ENCODE measurements at regions not wholly inside any gene's neighbourhood (a gene's known extent, or its start where the extent isn't known, plus 50 kb on each side); places are given as distances from the start of the nearest gene placed in this dataset.
A peak's percentile ranks its signal among the peaks of the same experiment; 100 is the strongest.
"Not testable (repeated sequence)": the region's sequence is repeated elsewhere in the genome, so short reads cannot be mapped to it uniquely, and the experiment has no call there.

DNA sequence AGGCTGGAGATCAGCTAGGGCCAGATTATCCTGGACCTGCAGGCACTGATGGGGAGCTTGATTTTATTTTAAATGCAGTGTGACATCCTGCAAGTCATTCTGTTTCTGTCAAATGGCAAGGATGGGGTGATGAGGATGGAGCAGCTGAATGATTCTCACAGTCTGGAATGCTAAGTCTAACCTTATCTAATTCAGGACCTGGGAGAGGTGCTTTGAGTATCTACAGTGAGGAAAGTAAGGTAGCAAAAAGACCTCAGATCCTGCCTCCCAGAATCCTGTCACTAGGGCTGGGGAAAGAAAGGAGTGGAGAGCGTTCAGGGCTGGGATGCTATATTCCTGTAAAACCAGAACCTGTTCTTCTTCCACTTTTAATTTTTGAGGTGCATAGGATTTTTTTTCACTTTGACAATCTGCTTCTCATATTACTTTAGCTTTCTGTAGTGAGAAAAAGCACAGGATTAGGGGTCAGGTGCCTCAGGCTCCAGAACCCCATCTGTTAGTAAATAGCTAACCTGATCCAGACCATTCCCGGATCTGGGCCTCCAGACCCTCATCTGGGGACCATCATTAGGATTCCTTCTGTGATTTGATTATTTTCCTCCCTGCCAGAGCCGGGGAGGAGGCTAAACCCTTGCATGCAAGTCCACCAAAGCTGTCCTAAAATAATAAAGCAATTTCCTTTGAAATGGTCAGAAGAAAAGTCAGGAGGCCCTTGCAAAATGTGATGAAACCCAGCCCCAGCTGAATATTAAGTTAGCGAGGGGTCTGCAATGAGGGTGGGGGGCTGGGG is 54.7 kb downstream of the ASCL1 start:
- DNase-seq = no peak

GRCh38 chr12:103012884-103013283 is 55.4 kb downstream of the ASCL1 start:
- DNase-seq = no peak

DNA sequence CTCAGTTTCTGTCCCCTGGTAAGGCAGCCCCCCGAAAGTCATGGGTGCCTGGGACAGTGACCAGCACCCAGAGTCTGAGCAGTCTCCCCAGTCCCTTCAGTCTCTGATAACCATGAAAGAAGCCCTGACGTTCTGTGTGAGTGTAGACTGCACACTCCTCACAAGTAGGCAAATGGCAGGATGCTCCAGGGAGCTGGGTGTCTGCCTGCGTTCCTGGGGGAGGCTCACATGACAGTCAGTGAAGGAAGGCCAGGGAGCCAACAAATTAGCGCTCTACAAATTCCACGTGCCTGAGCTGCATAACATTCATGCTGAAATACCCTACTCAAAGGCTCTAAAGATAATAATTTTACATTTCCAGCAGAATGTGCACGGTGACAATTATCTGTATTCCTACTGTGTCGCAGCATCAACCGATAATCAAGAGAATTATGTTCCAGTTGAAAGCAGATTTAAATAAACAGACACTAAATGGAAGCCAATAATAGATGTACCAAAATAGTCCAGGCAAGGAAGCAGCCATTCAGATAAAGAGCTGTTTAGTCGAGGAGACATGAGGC is 56.3 kb downstream of the ASCL1 start:
- DNase-seq = peak; percentile 1

- no peak for DNase-seq
These were observed 58.9 kb downstream of the ASCL1 start for GRCh38 chr12:103016381-103016780.

DNA sequence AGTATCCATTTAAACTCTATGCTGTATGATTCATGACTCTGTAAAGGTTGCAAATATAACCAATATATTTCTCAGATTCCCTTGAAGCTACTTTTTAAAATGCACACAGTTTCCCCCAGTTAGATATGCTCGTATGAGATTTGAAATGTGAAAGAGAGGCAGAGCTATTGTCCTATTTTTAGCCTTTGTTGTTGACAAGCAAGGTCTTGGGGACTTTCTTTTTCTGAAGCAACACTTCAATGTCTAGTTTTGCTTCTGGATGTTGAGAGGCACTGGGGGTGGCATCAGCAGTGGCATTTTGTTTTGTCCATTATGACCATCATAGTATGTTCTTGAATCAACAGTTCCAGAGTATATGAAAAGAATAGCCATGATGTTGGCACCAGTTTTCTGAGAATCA is 63.4 kb downstream of the ASCL1 start:
- DNase-seq = no peak

DNA sequence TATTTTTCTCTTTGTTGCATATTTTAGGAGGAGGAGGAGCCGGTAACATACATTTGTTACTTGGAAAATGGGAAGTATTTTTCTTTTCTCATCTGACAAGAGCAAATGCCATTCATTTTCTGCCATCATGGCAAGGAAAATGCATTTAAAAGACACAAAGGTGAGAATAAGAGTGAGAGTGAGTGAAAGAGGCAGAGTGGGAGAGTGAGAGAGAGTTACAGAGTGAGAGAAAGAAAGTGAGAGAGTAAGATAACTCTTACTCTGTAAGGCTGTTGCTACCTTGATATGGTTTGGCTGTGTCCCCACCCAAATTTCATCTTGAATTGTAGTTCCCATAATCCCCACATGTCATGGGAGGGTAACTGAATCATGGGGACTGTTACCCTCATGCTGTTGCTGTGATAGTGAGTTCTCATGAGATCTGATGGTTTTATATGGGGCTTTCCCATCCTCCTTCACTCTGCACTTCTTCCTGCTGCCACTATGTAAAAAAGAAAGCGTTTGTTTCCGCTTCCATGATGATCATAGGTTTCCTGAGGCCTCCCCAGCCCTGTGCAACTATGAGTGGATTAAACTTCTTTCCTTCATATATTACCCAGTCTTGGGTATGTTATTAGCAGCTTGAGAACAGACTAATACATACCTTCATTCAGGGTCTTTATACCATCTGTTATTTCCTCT is 64.2 kb downstream of the ASCL1 start:
- DNase-seq = no peak

- DNase-seq = no peak
These were observed 67.2 kb downstream of the ASCL1 start for GRCh38 chr12:103024650-103025049.

DNA sequence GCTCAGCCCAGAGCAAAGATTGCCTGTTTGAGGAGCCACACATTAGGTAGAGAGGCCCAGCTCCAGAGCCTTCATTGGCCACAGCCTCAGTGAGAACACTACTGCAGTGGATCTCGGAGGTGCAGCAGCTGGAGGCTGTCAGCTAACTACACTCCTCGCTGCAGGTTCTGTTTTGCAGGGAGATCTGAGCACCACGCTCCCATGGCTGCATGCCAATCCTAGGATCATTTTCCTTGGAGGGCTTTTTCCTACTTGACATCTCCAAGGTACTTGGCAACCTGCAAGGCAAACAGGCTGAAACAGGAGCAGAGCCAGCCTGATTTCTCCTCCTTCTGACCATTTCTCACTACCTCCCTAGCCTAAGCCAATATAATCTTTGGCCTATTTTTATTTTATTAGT is 69.2 kb downstream of the ASCL1 start:
- not testable (repeated sequence) for DNase-seq

- DNase-seq = no peak
These were observed 71.6 kb downstream of the ASCL1 start for GRCh38 chr12:103028881-103029639.

DNA sequence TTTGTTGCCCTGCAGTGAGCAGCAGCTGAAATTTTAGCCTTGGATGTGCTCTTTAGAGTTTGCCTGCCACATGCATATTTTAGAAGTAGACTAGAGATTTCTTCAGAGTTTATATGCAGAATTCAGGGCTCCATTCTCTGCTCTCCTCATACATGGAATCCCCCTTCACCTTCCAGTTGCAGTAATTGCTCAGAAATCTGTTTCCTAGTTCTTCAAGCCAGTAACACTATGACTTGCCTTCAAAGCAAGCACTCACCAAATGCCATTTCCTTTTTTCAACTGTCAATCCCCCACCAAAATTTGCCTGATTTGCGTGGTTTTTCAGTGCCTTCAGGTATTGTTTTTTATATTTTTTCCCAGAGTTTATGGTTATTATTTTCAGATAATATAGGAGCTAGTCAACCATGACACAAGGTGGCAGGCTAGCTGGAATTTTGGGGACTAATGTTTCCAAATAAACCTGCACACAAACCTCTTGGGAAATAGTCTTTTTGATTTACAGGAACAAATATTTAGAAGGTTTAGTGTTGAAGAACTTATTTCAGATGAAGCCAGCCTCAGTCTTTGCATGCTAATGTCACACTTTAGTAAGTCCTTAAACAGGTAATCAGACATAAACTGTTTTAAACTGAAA is 79.2 kb downstream of the ASCL1 start:
- DNase-seq = no peak

DNA sequence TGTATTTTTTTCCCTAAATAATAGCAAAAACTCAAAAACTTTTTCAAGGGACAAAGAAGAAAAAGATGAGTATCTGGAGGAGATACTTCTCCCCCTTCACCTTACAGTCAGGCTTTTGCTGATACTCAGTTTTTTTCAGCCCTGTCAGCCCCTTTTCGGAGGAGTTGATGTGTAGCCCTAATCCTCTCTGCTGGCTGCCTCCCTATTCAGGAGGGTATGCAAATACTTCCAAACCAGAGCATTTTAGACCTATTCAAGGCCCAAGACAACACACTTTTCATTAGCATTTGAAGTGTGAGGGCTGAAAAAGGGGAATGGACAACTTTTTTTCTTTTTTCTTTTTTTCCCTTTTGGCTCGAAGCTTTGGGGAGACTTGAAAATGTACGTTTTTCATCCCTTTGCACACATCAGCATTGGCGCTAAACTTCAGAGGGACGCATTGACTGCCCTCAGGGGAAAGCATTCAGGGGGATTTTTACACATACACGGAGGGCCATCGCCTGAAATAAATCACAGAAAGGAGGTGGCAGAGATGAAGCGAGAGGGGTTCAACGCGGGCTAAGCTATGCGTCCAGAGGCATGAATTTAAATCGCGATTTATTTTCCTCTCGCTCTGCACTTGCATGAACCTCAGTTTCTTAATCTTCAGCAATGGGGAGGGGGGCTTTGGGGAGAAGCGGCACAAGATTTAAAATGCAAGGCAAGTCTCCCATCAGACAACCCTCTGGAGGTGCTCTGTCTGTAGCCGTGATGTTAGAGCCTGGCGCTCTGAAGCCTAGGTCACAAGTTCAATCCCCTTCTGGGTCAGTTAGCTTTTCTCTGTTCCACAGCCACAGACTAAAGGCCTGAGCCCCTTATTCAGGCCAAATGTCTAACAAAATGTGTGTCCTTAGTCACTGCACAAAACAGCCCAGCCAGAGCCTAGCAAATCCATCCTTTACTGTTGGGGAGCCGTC is 86.3 kb downstream of the ASCL1 start:
- no peak for DNase-seq

GRCh38 chr12:103046154-103046553 is 88.7 kb downstream of the ASCL1 start:
- DNase-seq = no peak

DNA sequence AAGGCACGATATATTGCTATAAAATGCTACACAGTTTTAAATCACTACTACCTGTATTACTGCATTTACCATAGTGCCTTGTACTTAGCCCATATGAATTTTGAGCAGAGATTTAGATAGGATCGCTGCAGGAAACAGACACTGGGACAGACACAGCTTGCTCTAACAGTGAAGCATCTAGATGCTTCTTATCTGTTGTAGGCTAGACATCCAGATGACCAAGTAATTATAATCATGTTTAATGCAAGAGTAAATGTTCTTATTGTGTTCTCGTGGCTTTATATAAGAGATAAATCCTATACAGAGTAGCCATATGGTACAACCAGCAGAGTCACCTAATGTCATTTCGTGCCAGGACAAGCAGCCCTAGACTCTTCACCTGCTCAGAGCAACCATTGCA is 92.8 kb downstream of the ASCL1 start:
- no peak for DNase-seq

DNA sequence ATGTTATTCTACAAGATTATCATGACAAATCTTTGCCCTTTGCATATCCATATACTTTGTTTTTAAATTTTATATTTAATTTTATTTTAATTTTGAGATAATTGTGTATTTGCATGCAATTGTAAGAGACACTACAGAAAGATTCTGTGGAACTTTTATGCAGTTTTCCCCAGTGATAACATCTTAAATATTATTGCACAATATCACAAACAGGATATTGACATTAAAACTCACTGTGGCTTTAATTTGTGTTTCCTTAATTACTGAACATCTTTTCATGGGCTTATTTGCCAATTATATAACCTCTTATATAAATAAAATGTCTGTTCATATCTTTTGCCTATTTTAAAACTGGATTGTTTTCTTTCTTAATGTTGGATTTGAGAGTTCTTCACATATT is 95.6 kb downstream of the ASCL1 start:
- DNase-seq = no peak

GRCh38 chr12:103073630-103074029 is 116.2 kb downstream of the ASCL1 start:
- DNase-seq = no peak

DNA sequence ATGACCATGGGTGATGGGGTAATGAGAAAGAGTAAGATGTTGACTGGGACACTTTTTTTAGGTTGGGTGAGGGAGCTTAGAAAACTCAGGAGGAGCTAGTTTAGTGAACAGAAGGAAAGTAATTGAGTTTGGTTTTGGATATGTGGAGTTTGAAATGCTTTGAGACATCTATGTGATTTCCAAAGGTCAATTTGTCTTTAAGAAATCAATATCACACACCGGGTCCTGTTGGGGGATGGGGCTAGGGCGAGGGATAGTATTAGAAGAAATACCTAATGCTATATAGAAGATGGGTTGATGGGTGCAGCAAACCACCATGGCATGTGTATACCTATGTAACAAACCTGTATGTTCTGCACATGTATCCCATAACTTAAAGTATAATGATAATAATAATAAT is 118.4 kb downstream of the ASCL1 start:
- no peak for DNase-seq

DNA sequence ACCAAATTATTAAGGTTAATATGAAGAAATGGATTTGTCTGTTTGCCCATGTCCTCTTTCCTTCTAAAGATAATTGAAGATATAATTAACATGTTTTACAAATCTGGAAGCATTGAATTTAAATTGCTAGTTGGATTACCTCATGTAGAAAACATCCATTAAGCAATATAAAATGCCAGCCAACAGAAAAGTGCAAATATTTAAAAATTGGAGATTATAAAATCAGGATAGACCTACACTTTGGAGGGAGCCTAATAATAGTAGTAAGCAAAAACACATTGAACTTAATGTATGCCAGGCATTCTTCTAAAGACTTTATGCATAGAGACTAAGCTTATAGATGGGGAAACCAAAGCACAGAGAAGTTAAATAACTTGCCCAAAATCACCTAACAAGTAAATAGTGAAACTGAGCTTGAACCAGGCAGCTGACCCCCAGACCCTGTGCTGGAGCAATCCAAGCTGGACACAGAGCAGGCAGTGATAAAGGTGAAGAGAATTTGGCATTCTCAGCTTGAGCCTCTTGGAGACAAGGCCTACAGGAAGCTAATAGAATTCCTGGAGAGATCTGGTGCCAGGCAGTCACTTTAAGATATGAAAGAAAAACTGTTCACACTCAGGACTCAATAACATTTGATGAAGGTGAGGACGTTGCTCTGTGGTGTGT is 119.8 kb downstream of the ASCL1 start:
- DNase-seq = no peak

DNA sequence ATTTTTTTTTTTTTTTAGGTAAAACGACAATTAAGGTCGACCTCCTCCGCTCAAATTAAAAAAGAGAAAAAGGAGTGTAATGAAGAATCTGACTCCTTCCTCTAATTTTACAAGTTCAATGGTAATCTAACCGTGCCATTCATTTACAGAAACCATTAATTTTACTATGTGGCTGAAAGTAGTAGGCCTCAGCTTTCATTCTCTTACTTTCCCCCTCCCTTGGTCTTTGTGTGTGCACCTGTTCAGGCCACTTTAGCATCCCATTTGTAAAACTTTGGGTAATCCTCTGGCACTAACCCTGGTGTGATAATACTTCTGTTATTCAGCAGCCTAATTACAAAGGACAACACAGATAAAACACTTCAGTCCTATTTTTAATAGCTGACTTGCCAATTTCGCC is 128.1 kb downstream of the ASCL1 start:
- no peak for DNase-seq

- DNase-seq = no peak
These were observed 129.0 kb downstream of the ASCL1 start for GRCh38 chr12:103086471-103086870.

- DNase-seq = no peak
These were observed 136.1 kb downstream of the ASCL1 start for GRCh38 chr12:103093499-103094106.
